SU-DHL-6 (cell line): ENCODE measurements at regions not wholly inside any gene's neighbourhood (a gene's known extent, or its start where the extent isn't known, plus 50 kb on each side); places are given as distances from the start of the nearest gene placed in this dataset.

Source experiments
- EZH2phosphoT487 ChIP-seq: fragments of 200-600 bp; sonication (generic), shearing (Covaris generic); conservative IDR thresholded peaks from 2 replicates; pipeline ENCODE4 v1.6.1; 2018; ENCODE audit warnings: mild to moderate bottlenecking, antibody characterized with exemption, low read length, moderate library complexity, mixed read lengths
- TF ChIP-seq, protein P1 (sequence below): fragments of 200-600 bp; sonication (generic); IDR thresholded peaks from one replicate; pipeline ENCODE4 v1.5.1; 2017; ENCODE audit warnings: antibody characterized with exemption, mild to moderate bottlenecking, low read length, moderate library complexity; ENCODE audit not compliant: insufficient read depth, poor library complexity, severe bottlenecking

DNA sequence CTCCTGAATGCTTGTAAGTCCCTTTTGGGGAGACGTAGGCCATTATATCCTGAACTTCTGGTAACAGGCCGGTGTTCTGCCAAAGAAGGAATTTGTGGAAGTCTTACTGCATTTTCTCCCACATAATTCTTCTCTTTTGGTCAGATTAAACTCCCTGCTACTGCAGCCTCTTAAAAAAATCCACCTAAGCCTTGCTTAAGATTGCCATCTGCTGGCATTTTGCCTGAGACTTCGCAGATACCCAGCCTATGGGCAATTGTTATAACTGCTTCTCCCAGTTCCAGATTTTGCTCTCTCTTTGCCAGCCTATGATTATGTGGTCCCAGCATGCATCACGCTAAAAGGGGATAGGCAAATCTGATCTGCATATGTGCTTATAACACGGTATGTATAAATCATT, 391.6 kb upstream of the CHD1 start:
- TF ChIP-seq, protein P1, sequence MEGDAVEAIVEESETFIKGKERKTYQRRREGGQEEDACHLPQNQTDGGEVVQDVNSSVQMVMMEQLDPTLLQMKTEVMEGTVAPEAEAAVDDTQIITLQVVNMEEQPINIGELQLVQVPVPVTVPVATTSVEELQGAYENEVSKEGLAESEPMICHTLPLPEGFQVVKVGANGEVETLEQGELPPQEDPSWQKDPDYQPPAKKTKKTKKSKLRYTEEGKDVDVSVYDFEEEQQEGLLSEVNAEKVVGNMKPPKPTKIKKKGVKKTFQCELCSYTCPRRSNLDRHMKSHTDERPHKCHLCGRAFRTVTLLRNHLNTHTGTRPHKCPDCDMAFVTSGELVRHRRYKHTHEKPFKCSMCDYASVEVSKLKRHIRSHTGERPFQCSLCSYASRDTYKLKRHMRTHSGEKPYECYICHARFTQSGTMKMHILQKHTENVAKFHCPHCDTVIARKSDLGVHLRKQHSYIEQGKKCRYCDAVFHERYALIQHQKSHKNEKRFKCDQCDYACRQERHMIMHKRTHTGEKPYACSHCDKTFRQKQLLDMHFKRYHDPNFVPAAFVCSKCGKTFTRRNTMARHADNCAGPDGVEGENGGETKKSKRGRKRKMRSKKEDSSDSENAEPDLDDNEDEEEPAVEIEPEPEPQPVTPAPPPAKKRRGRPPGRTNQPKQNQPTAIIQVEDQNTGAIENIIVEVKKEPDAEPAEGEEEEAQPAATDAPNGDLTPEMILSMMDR, result no peak
- TF ChIP-seq EZH2phosphoT487, result no peak
